WERI-Rb-1 (cell line): ENCODE measurements at regions not wholly inside any gene's neighbourhood (a gene's known extent, or its start where the extent isn't known, plus 50 kb on each side); places are given as distances from the start of the nearest gene placed in this dataset.

Experiments
- DNase-seq: peaks from one replicate; pipeline ENCODE4 v3.0.0-alpha.2; 2020
- H3K27ac ChIP-seq: fragments of 250-450 bp; sonication (Bioruptor Pico); 2 replicates; pipeline ENCODE4 v1.5.1; 2020; ENCODE audit warnings: mild to moderate bottlenecking, moderate library complexity
- H3K27me3 ChIP-seq: fragments of 250-450 bp; sonication (Bioruptor Pico); 2 replicates; pipeline ENCODE4 v1.5.1; 2021; ENCODE audit warnings: mild to moderate bottlenecking, low read depth, moderate library complexity; ENCODE audit not compliant: insufficient read depth, severe bottlenecking
- H3K36me3 ChIP-seq: fragments of 250-450 bp; sonication (Bioruptor Pico); 2 replicates; pipeline ENCODE4 v1.5.1; 2020; ENCODE audit warnings: mild to moderate bottlenecking, moderate library complexity
- H3K4me3 ChIP-seq: 2 replicates; pipeline ENCODE4 v1.5.1; 2011; ENCODE audit warnings: low read depth, mild to moderate bottlenecking, control low read depth, low read length
- H3K9me3 ChIP-seq: fragments of 250-450 bp; sonication (Bioruptor Pico); 2 replicates; pipeline ENCODE4 v1.5.1; 2021; ENCODE audit warnings: mild to moderate bottlenecking, moderate library complexity; ENCODE audit not compliant: severe bottlenecking
- CTCF ChIP-seq: IDR thresholded peaks from 2 replicates; pipeline ENCODE4 v1.5.1; 2011; ENCODE audit warnings: low read depth, mild to moderate bottlenecking, control low read depth, inconsistent platforms, low read length

GRCh38 chr14:56367416-56367815 is 212.2 kb upstream of the TMEM260 start:
- H3K27ac ChIP-seq, result no peak overlapping the region
- TF ChIP-seq CTCF, result no peak
- H3K4me3 ChIP-seq, result no peak overlapping the region
- no peaks in the 10 kb centered on the region for H3K27me3 ChIP-seq
- H3K9me3 ChIP-seq, result no peaks in the 10 kb centered on the region
- DNase-seq, result no peak
- no peaks in the 10 kb centered on the region for H3K36me3 ChIP-seq

- Histone ChIP-seq H3K36me3 (no peaks in the 10 kb centered on the region), H3K9me3 (no peaks in the 10 kb centered on the region), H3K27me3 (no peaks in the 10 kb centered on the region), H3K4me3 (no peak overlapping the region), H3K27ac (no peak overlapping the region)
- TF ChIP-seq CTCF, result no peak
- no peak for DNase-seq
Measured at GRCh38 chr14:56371737-56372136, 207.9 kb upstream of the TMEM260 start.

- DNase-seq, result no peak
- Histone ChIP-seq H3K9me3 (no peaks in the 10 kb centered on the region), H3K36me3 (no peaks in the 10 kb centered on the region), H3K27ac (no peak overlapping the region), H3K27me3 (no peaks in the 10 kb centered on the region), H3K4me3 (no peak overlapping the region)
- no peak for TF ChIP-seq CTCF
Measured at GRCh38 chr14:56374421-56374820, 205.2 kb upstream of the TMEM260 start.

- TF ChIP-seq CTCF, result no peak
- no peak overlapping the region for H3K4me3 ChIP-seq
- no peak for DNase-seq
- no peak overlapping the region for H3K27ac ChIP-seq
- no peaks in the 10 kb centered on the region for H3K36me3 ChIP-seq
- H3K27me3 ChIP-seq, result no peaks in the 10 kb centered on the region
- H3K9me3 ChIP-seq, result no peaks in the 10 kb centered on the region
Measured at GRCh38 chr14:56378046-56378445, 201.6 kb upstream of the TMEM260 start.

- no peak for TF ChIP-seq CTCF
- Histone ChIP-seq H3K9me3 (no peaks in the 10 kb centered on the region), H3K27me3 (no peaks in the 10 kb centered on the region), H3K27ac (no peak overlapping the region), H3K4me3 (no peak overlapping the region), H3K36me3 (no peaks in the 10 kb centered on the region)
- no peak for DNase-seq
Measured at GRCh38 chr14:56378475-56378877, 201.1 kb upstream of the TMEM260 start.

GRCh38 chr14:56379956-56380355 is 199.6 kb upstream of the TMEM260 start:
- DNase-seq, result no peak
- no peaks in the 10 kb centered on the region for H3K9me3 ChIP-seq
- no peaks in the 10 kb centered on the region for H3K27me3 ChIP-seq
- H3K4me3 ChIP-seq, result no peak overlapping the region
- TF ChIP-seq CTCF, result no peak
- H3K36me3 ChIP-seq, result no peaks in the 10 kb centered on the region
- H3K27ac ChIP-seq, result no peak overlapping the region
